HG03432 (cell line): ENCODE measurements at regions not wholly inside any gene's neighbourhood (a gene's known extent, or its start where the extent isn't known, plus 50 kb on each side); places are given as distances from the start of the nearest gene placed in this dataset.

ENCODE experiments used
- ATAC-seq: cut with Tn5 transposase; IDR thresholded peaks from one replicate; pipeline ENCODE4 v1.9.1; 2021; ENCODE audit warnings: mild to moderate bottlenecking, moderate library complexity; ENCODE audit not compliant: unreplicated experiment

DNA sequence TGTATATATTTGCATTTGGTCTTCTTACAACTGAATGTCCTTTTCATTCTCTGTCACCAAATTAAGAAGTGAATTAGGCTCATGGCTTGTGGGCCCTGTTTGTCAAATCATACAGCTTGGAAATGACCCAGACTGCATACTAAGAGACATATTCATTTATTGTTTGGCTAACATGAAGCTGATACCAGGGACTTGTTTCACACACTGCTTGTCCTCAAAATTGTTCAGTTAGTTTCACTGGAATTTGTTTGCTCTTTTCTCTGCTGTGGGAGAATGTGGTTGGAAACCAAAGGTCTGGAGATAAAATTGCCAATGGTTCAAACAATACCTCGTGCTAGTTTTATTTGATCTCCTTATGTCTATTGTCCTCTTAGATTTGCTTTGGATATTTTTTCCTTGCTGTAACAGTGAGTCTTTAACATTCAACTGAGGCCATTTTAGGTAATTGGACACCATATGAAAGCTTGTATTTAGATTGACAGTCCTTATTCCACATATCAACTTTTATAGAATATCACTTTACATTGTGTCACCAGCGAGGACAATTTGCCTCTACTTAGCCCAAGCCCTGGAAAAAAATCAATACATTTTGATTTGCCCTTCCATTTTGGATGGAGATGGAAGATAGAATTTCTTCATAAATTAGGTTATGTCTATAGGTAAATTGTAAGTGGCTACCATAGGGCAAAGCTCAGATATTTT lies 144.3 kb upstream of the MTAP start:
- no peak for ATAC-seq

DNA sequence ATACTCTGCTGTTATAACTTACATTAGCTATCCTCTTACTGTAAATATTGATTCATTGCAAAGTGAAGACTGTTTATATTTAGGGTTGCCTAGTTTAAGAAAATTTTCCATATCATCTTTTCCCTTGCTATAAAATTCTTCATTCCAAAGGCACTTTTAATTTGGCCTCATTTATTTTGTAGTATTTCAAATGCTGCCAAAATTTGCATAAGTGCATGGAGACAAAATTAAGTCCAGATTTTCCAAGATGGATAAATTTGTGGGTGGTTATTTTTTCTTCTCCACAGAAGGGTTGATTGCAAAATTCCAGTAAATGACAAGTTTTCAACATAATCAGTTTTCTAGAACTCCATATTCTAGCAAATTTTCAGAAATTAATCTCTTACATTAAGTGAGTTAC lies 141.5 kb upstream of the MTAP start:
- ATAC-seq: no peak

DNA sequence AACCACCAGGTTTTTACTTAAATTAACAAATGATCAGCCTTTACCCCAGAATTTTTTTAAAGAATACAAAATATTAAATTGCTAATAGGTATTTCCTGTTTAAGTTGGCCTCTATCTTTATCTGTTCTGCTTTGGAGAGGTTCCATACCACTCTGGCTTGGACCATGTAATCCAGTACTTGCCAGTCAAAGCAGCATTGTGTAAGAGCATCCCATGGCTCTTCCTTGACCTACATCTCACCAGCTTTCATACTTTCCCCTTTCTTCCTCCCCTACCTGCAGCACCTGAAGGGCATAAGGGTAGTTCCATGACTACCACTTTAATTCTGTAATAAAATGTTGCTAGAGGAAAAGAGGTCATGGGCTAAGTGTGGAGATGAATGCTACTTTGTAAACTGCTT lies 140.8 kb upstream of the MTAP start:
- ATAC-seq: no peak

DNA sequence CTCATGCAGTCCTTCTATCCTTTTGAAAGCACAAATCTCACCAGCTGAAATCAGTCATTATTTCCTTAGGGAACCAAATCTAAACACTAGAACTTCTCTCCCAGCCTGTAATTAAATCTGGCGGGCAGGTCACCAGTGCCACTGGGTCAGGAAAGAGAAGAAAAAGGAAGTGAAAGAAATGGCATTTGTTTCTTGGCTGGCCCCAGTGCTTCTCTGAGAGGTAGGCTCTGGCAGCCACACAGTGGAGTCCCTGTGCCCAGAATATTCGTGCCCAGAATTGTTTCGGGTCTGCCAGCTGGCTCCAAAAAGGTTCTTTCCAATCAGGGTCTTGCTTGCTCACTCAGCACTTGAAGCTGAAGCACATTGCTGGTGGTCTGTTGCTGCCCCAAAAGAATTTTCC lies 133.9 kb upstream of the MTAP start:
- ATAC-seq: no peak

DNA sequence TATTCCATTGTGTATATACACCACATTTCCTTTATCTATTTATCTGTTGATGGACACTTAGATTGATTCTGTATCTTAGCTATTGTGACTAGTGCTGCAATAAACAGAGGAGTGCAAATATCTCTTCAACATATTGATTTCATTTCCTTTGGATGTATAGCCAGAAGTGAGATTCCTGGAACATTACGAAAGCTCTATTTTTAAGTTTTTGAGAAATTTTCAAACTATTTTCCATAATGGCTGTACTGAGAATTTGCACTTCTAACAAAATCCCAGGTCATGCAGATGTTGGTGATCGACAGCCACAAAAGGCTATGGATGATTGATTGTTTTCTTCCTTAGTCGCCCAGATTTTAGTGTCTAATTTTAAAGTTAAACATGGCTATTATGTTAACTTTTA lies 132.7 kb upstream of the MTAP start:
- no peak for ATAC-seq

DNA sequence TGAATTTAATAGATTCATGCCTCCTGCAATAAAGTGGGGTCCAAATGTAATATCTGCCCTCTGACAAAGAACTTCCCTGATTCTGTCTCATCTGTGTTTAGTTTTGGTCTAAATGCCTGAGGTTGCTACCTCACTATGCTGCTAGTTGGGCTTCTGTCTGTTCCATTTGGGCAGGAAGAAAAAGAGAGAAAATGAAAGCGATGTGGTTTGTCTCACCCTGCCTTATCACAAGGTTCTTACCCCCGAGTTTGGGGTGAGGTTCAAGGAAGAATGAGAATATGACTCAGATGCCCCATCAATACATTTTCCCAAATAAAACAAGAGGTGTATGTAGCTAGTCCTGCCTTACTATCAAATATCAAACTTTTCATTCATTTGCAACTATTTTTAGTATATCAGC lies 132.1 kb upstream of the MTAP start:
- no peak for ATAC-seq

DNA sequence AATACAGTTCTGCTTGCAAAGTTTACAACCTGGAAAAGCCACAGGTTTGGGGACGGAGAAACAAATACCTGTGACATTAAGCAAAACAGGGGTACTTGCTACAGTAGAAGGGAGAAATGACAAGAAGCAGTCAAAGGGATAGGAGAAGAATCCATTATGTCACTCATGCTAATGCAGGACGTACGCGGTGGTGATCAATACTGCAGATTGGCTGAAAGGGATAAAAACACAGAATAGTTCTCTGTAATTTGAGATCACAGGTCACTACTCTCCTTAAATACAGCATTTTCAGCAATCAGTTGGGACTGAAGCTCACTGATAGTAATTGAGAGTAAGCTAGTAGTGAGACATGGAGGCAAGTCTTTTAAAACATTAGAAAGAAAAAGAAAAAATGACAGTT lies 130.3 kb upstream of the MTAP start:
- no peak for ATAC-seq

DNA sequence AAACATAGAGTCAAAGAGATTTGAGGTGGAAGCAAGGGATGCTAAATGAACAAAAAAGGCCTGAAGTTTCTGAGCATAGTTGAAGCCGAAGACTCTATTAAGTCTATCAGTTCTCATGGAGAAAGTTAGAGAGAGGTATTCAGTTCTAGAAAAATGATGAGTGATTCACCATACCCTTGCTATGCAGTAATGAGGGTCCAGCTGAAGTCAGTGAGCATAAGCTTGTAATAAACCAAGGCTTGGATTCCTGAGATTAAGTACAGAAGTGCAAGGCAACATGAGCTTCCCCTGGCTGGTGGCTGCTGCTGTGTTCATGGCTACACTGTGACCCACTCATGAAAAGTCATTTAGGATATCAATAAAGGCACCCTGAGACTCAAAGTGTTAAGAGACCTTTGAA lies 129.7 kb upstream of the MTAP start:
- no peak for ATAC-seq

DNA sequence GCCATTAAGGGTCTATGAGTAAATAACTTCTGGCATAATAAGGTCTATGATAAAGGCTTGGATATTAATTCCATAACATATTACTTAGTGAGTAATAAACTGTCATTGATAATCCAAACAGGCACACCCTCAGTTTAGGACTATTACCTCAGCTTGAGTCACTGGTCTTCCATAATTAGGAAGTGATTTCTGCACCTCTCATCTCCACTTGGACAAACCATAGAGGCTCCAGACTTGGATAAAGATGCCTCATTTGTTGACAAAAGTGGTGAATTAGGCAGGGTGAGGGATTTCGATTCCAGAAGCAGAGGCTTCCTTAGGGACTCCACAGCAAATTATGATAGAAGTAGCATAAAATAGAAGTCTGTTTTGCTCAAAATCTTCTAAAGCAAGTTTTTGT lies 127.5 kb upstream of the MTAP start:
- ATAC-seq: no peak

DNA sequence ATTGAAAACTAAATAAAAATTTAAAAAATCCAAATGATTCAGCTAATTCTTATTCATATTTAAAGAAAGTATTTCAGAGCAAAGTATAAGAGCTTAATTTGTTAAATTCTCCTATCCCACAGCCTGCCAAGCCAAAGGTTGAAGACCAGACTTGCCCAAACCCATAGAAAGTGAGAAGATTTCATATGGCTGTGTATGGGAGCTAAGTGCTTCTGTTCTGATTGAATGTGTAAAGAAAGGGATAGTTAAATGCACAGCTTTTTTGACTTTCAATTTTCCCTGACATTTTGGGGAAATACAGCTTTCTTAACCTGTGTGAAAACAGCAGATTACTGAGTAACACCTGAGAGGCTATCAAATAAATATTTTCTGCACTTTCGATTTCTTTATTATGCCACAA lies 125.0 kb upstream of the MTAP start:
- no peak for ATAC-seq

DNA sequence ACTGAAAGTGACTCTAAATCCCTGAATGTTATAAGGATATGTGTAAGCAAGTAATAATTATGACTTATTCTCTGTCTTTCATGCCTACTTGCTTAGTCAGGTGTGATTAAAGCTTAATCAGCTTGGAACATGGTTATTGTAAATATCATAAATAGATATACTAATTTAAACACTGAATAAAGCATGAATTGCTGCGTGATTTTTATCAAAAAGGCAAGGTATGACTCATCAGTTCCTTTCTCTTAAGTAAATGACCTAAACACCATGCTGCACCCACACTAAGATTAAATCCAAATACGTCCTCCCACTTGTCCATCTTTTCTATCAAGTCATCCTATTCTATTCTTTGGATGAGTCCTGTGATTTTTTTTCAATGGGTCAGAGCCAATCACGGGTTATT lies 124.6 kb upstream of the MTAP start:
- no peak for ATAC-seq

DNA sequence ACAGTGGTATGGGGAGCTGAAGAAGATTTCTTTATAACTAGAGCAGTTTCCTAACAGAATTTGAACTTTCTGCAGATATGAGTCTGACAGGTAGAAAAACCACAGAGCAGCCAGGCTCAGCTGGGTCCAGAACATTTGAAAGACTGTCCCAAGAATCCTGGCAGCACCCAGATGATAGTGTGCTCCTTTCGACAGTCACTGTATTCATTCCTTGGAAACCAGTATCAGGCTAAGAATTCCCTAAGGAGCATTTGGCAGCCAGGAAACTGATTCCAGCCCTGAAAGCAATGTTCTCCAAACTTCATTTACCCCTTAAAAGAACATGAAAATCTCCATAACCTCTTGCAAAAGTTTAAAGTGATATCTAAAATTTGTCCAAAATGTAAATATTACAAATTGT lies 123.0 kb upstream of the MTAP start:
- no peak for ATAC-seq

DNA sequence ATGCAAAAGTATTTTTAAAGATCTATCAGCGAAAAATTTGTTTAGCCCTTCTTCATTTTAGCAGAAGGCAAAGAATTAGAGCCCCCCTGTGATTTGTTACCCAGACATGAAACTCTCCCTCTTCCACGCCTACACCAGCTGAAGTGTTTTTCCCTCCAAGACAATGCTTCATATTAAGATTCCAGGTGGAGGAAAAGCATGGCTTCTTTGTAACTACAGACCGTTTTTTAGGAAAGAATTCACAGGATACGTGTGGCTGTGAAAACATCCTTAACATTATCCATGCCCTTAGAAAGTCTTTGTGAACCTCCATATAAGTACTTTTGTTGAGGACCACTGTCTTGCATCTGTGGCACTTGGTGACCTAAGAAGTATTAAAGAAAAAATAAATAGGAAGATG lies 121.8 kb upstream of the MTAP start:
- ATAC-seq: no peak

DNA sequence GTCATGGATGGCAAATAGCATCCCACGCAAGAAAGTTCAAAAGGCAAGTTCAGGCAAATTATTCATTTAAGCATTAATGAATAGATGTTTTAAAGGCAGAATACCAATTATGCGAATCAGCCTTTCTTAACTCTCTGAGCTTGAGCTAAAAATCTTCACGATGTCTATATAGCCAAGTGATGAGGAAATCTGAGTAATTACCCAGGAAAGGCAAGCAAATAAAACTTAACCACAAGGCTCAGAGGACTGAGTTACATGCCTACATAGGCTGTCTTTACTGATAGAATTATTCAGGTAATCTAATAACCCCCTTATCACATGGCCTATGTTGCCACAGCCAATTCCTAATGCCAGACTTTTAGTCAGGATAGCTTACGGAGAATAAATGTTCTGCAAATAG lies 120.8 kb upstream of the MTAP start:
- no peak for ATAC-seq

DNA sequence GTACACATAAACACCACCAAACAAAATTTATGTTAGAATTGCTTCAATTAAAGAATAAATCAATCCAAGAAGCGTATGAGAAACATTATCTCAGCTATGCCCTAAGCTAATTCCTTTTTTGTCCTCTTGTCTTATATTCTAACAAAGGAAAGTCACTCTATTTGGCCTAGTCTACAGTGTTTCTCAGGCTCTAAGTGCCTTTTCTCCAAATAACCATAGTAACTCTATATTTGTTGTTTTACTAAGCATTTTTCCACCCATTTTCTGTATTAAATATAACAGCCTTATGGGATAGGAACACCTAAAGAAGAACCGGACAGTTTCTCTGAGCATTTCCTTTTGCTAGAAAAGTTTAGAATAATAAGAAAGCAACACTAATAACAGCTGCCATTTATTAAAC lies 120.1 kb upstream of the MTAP start:
- ATAC-seq: no peak

DNA sequence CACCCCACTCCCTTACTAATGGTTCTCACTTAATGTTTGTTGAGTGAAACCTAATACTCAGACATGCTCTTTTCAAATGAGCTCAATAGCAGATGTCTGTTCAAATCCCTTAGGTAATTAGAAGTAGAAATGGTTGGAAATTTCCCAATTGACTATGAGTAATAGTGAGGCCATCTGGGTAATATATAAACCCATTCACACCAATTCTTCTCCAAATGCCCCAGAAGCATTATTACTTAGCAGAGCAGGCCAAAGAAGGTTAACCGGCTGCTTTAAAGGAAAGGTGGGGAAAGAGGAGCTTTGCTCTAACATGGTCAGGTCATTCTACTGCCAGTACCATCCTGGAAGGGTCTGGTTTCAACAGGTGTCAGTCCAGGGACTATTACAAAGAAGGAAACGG lies 119.5 kb upstream of the MTAP start:
- no peak for ATAC-seq

DNA sequence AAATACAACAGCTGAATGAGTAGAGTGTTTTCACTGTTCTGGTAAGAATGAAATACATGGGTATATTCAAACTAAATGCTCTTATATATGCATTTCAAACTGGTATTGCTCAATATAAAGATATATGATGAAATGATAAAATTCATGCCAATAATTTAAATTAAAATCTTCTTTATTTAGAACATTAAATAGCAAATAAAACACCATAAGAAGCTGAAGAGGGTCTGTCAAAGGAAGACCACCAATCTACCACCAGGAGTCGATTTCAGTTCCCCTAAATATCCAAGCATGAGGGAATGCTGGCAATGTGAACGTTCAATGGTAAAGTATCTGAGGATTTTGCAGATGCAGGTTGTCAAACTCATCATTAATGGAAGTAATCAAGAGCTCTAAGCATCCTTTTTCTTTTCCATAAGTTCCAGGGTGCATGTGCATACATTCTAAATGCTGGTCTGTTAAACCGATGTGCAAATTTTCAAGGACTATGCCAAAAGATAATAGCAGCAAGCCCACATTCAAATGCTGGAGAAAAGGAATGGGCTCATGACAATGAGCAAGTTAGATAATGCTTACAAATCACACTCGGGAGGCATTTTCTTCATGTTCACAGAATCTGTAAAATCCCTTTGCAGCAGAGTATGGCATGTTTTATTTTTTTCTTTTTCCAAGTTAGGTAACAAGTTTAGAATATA lies 118.8 kb upstream of the MTAP start:
- ATAC-seq: no peak

DNA sequence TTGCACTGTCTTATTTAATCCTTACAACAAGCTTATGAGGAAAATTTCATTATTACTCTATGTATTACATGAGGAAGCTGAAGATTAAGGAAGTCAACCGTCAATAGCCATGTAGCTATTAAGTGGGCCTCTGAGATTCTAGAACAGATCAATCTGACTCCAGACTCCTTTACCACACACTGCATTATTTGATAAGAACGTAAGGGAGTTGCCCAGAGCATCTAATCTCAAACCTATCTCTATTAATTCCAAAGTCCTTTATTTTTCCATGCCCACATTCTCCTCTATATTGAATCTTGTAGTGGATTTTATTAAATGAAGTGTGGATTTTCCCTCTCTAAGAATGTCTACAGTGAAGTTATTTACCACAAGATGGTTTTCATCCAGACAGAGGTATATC lies 118.2 kb upstream of the MTAP start:
- no peak for ATAC-seq

DNA sequence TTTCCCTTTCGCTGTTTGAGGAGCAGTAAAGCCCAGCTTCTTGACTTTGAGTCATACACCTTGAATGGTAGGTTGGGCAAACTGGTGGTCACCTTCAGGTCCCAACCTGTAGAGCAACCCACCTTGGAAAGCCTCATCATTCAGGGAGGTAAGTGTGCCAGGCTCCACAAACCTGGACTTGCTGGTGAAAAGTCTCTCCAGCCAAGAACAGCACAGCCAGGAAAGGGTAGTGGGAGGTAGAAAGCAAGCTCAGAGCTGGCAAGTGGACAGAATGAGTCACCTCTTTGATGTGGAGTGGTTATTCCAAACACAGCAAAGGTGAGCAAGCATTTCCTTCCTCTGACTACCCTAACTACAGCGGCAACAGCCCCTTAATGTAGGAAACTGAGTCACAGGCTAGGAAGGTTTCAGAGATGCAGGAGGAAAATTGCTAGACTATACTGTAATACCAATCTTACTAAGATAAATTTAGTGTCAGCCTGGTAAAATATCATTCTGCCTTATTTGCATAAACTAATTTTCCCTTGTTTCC lies 117.5 kb upstream of the MTAP start:
- ATAC-seq: no peak

DNA sequence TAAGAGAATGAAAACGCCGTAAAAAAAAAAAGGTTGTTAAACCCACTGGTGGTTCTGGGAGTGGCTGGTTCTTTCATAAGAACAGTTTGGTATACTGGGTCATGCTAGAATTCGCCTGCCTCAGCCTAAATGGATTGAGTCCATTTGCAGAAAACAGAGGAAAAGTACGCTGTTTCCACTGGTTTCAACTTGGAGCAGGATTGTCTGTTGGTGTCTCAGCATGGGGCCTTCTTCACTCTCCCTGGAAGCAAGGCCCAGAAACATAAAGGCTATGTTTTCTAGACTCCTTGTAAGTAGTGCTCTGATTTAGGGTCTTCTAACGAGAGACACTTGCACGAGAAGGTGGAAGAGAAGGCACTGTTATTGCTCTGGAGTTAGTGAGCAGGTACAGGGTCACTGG lies 116.9 kb upstream of the MTAP start:
- no peak for ATAC-seq

DNA sequence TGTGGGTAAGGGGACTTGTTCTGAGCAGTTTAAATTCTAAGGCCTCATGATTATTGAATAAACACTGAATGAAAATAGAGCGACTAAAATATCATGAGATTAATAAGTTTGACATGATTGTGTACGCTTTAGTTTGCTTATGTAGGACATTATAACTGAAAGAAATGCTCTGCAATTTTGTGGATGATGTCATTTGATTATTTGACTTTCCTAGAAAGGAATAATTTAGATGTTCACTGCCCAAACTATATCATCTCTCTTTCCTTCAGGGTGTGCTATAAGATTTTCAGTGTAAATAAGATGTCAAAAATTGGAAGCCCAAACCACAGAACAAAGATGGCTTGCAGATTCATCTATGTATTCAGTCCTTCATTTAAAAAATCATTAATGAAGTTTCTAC lies 115.7 kb upstream of the MTAP start:
- ATAC-seq: no peak

DNA sequence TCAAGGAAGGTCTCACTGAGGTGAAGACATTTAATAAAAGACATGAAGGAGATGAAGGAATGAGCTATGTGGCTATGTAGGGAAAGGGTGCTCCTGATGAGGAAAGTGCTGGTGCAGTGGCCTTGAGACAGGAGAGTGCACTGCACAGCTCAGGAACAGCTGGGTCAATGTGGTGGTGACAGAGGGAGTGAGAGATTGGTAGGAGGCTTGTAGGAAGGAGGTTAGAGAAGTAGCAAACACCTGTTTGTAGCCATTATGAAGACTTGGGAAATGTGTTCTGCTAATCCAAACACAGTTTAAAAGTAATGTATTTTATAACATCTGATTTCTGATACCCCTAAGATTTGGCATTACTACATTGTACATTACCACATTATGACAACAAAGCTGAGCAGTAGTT lies 115.1 kb upstream of the MTAP start:
- ATAC-seq: no peak
